Heart right ventricle (tissue), 16 donors: ENCODE measurements at regions not wholly inside any gene's neighbourhood (a gene's known extent, or its start where the extent isn't known, plus 50 kb on each side); places are given as distances from the start of the nearest gene placed in this dataset.

Experiments used
- ATAC-seq, 8 donors: fragments of 200-7000 bp; cut with Tn5 transposase; one replicate each; pipeline ENCODE4 v1.9.1; 2020; ENCODE audit warnings: mild to moderate bottlenecking in 8 of 8, moderate library complexity in 8 of 8, moderate number of reproducible peaks in 1 of 8
- DNase-seq, 2 donors: peaks; one replicate each; pipeline ENCODE4 v3.0.0-alpha.2; 2020
- H3K27ac ChIP-seq, 10 donors: fragments of 200-600 bp; sonication (generic) in 2 of 10; one replicate each; pipeline versions ENCODE4 v1.5.0 to v1.8.0; 2020 to 2022; ENCODE audit warnings: mild to moderate bottlenecking in 3 of 10
- H3K27me3 ChIP-seq, 7 donors: fragments of 200-600 bp; one replicate each; pipeline ENCODE4 v1.8.0; 2021 to 2022; ENCODE audit warnings: mild to moderate bottlenecking in 2 of 7
- H3K36me3 ChIP-seq, 9 donors: fragments of 200-600 bp; sonication (generic) in 1 of 9; one replicate each; pipeline versions ENCODE4 v1.5.0 to v1.8.0; 2020 to 2022; ENCODE audit warnings: mild to moderate bottlenecking in 2 of 9
- H3K4me1 ChIP-seq, 9 donors: fragments of 200-600 bp; sonication (generic) in 1 of 9; one replicate each; pipeline versions ENCODE4 v1.5.0 to v1.8.0; 2020 to 2022; ENCODE audit warnings: mild to moderate bottlenecking in 4 of 9
- H3K4me3 ChIP-seq, 10 donors: fragments of 200-600 bp; sonication (generic) in 2 of 10; one replicate each; pipeline versions ENCODE4 v1.5.0 to v1.8.0; 2020 to 2022; ENCODE audit warnings: mild to moderate bottlenecking in 7 of 10, moderate library complexity in 2 of 10
- H3K9me3 ChIP-seq, 11 donors: fragments of 200-600 bp in 10 of 11; sonication (generic) in 2 of 11; one replicate each; pipeline versions ENCODE4 v1.5.0 to v1.8.0; 2013 to 2022; ENCODE audit warnings: mild to moderate bottlenecking in 2 of 11, control low read depth in 1 of 11, moderate library complexity in 1 of 11
- CTCF ChIP-seq, 9 donors: fragments of 200-600 bp; sonication (generic) in 2 of 9; IDR thresholded peaks; one replicate each; pipeline versions ENCODE4 v1.5.0 to v1.8.0; 2021 to 2022; ENCODE audit warnings: antibody characterized with exemption in 9 of 9, mild to moderate bottlenecking in 5 of 9, moderate library complexity in 1 of 9
- WGBS, 2 donors: extraction: QIAGEN DNeasy Blood & Tissue Kit; methylation state at CpG; one replicate each; pipeline ENCODE4 v1.1.7; 2013; ENCODE audit warnings: inconsistent platforms in 1 of 2; 5-methylcytosine and 5-hydroxymethylcytosine counted together
- intact Hi-C, 10 donors: fragments of 100-400 bp; cut with DNase I; formaldehyde crosslinking; loops; one replicate each; pipeline versions ENCODE4 v1.11.1 to v1.14.2; 2022
- donor health status: Arrhythmogenic right ventricular cardiomyopathy.
- donor health status: ischemic (EF 13 %, LVEDD 7.1; RV severe dilation, severe dysfunction).
- donor health status: healthy with polysubstance abuse.
- donor health status: DM: no; HTN: yes; CAD: no.
- donor health status: DM: no; HTN: no; CAD: no.
- donor health status: ischemic (EF 25% LVEDD 6.9; RV normal size, moderate dysfunction).
- donor health status: ischemic (EF 25% LVEDD 5.7; RV mildly dilated, moderate dysfunction).
- donor health status: healthy.
- donor health status: DM: yes; HTN: yes; CAD: no.
- donor health status: Ischemic cardiomyopathy.
- donor health status: ischemic (EF 35%, LVEDD 5.7; RV mildly dilated, moderate dysfunction).
- donor health status: nonischemic (EF 11% LVEDD 7.7; RV severe dilation, severe dysfunction).
- donor health status: DM: yes; HTN: yes; CAD: no.
- donor health status: PGD.
- donor health status: ischemic (EF 29% LVEDD 5.4; RV normal size, mild dysfunction).
- donor health status: nonischemic (EF 23%, LVEDD 6.1; RV moderate dilation, normal function).

- Histone ChIP-seq H3K9me3 (no peaks in the 10 kb centered on the region), H3K27me3 (peaks cover 0 to 5% (median 0%) of the 10 kb centered on the region in 7 donors), H3K27ac (no peak overlapping the region), H3K36me3 (no peaks in the 10 kb centered on the region), H3K4me3 (no peak overlapping the region), H3K4me1 (no peaks in the 10 kb centered on the region)
- ATAC-seq (no peak), DNase-seq (no peak)
- no peak for TF ChIP-seq CTCF (IDR thresholded peaks at IDR 0.05)
- intact Hi-C loops = no loop called here
- WGBS, 2 donors = 84% methylated on average over 3 of the region's 3 CpGs
Measured at GRCh38 chr9:79213417-79214125, 358.2 kb upstream of the TLE4 start.

GRCh38 chr9:79215821-79216220, 355.9 kb upstream of the TLE4 start:
- Histone ChIP-seq H3K4me1 (no peaks in the 10 kb centered on the region), H3K36me3 (no peaks in the 10 kb centered on the region), H3K4me3 (no peak overlapping the region), H3K27ac (no peak overlapping the region), H3K9me3 (no peaks in the 10 kb centered on the region), H3K27me3 (peaks cover 0 to 5% (median 0%) of the 10 kb centered on the region in 7 donors)
- ATAC-seq (no peak), DNase-seq (no peak)
- WGBS, 2 donors = 47 to 58% methylated on average over 4 of the region's 4 CpGs
- intact Hi-C loops = no loop called here
- TF ChIP-seq CTCF (IDR thresholded peaks at IDR 0.05) = no peak

- Histone ChIP-seq H3K27me3 (no peaks in the 10 kb centered on the region), H3K4me3 (no peak overlapping the region), H3K9me3 (peaks cover 0 to 3% (median 0%) of the 10 kb centered on the region in 11 donors), H3K4me1 (no peaks in the 10 kb centered on the region), H3K36me3 (no peaks in the 10 kb centered on the region), H3K27ac (no peak overlapping the region)
- WGBS, 2 donors = 85 to 91% methylated on average over 1 of the region's 1 CpG
- DNase-seq (no peak), ATAC-seq (no peak)
- intact Hi-C loops = no loop called here
- no peak for TF ChIP-seq CTCF (IDR thresholded peaks at IDR 0.05)
Measured at GRCh38 chr9:79220251-79220650, 351.5 kb upstream of the TLE4 start.

- Histone ChIP-seq H3K27me3 (no peaks in the 10 kb centered on the region), H3K9me3 (peaks cover 0 to 6% (median 0%) of the 10 kb centered on the region in 11 donors), H3K36me3 (no peaks in the 10 kb centered on the region), H3K27ac (no peak overlapping the region), H3K4me1 (no peaks in the 10 kb centered on the region), H3K4me3 (no peak overlapping the region)
- WGBS, 2 donors = 74 to 76% methylated on average over 1 of the region's 1 CpG
- no peak for DNase-seq
- TF ChIP-seq CTCF (IDR thresholded peaks at IDR 0.05) = no peak
- intact Hi-C loops = no loop called here
- no peak for ATAC-seq
Measured at GRCh38 chr9:79220666-79221065, 351.1 kb upstream of the TLE4 start.
